ENCODE measurements at regions not wholly inside any gene's neighbourhood (a gene's known extent, or its start where the extent isn't known, plus 50 kb on each side); places are given as distances from the start of the nearest gene placed in this dataset.

DNA sequence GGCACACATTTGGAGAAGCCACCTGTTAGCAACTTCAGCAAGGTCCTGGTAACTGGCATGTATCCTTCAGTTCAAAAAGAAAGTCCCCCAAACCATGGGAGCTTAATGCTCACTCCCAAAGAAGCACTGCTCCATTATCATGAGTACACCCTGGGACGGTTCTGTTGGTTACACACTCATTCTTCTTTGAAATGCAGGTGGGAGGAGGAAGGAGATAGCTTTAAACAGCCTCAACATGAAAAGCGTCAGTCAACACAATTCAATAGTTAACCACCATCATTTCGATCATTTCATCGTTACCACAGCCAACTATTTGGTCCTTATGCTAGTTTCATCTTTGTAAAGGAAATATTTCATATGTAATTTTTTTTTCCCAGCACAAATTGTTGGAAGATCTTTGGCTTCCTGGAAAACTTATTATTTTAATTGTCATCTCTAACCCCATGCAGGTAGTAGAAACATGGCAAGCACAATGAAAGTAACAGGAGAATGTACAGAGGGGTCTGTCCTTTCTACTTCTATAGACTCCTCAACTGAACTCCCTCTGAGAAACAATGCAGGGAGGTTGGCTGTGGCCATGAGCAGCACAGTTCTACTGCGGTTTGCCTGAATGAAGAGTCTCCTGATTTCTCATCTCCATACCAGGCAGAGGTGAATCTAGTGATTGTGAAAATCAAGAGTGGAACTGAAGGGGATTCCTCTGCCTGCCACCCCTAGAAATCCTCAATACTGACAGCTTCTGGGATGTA, 196.4 kb upstream of the FOXN3 start:
- H3K4me3 ChIP-seq (ENCODE audit: low read depth, low read length): no peak overlapping the region

DNA sequence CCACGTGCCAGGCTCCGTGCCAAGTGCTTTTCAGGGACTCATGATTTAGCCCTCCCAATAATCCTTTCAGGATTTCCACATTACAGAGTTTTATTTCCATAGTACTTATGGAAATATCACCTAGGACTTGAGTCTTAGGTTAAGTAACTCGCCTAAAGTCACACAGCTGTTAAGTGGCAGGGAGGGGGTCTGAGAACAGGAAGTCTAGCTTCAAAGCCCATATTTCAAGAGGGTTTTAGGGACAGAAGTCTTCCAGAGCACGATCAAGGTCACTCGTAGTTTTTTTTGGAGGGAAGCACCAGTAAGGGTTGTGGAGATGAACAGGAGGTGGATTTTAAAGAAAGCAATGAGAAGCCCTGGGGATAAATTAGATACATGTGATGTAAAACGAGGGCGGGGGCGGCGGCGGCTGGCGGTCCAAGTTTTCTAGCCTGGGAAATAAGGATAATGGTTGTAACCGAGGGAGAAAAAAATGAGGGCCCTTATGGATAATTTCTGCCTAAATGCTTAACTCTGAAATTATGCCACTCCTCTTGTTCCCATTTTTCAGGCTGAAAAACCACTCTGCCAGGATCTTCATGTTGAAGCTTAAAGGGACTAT, 192.6 kb upstream of the FOXN3 start:
- no peak overlapping the region for H3K4me3 ChIP-seq (ENCODE audit: low read depth, low read length)
- no peak for TF ChIP-seq MYC (IDR thresholded peaks at IDR 0.05; ENCODE audit: low read depth, low read length)
- TF ChIP-seq, protein P1, sequence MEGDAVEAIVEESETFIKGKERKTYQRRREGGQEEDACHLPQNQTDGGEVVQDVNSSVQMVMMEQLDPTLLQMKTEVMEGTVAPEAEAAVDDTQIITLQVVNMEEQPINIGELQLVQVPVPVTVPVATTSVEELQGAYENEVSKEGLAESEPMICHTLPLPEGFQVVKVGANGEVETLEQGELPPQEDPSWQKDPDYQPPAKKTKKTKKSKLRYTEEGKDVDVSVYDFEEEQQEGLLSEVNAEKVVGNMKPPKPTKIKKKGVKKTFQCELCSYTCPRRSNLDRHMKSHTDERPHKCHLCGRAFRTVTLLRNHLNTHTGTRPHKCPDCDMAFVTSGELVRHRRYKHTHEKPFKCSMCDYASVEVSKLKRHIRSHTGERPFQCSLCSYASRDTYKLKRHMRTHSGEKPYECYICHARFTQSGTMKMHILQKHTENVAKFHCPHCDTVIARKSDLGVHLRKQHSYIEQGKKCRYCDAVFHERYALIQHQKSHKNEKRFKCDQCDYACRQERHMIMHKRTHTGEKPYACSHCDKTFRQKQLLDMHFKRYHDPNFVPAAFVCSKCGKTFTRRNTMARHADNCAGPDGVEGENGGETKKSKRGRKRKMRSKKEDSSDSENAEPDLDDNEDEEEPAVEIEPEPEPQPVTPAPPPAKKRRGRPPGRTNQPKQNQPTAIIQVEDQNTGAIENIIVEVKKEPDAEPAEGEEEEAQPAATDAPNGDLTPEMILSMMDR (IDR thresholded peaks at IDR 0.05; ENCODE audit: low read depth, low read length): no peak
- TF ChIP-seq POLR2A (IDR thresholded peaks at IDR 0.05; ENCODE audit: extremely low read depth, insufficient read length): no peak
- TF ChIP-seq, protein P2, sequence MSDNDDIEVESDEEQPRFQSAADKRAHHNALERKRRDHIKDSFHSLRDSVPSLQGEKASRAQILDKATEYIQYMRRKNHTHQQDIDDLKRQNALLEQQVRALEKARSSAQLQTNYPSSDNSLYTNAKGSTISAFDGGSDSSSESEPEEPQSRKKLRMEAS (IDR thresholded peaks at IDR 0.05; ENCODE audit: low read depth, low read length): no peak
- no peak for DNase-seq (ENCODE audit: low read depth)

More for the DNA sequence above, 196.4 kb upstream of the FOXN3 start:
- no peak for DNase-seq (ENCODE audit: low read depth)
- no peak for TF ChIP-seq MYC (IDR thresholded peaks at IDR 0.05; ENCODE audit: low read depth, low read length)
- TF ChIP-seq, protein P1 (IDR thresholded peaks at IDR 0.05; ENCODE audit: low read depth, low read length): no peak
- TF ChIP-seq, protein P2 (IDR thresholded peaks at IDR 0.05; ENCODE audit: low read depth, low read length): no peak
- no peak for TF ChIP-seq POLR2A (IDR thresholded peaks at IDR 0.05; ENCODE audit: extremely low read depth, insufficient read length)

DNA sequence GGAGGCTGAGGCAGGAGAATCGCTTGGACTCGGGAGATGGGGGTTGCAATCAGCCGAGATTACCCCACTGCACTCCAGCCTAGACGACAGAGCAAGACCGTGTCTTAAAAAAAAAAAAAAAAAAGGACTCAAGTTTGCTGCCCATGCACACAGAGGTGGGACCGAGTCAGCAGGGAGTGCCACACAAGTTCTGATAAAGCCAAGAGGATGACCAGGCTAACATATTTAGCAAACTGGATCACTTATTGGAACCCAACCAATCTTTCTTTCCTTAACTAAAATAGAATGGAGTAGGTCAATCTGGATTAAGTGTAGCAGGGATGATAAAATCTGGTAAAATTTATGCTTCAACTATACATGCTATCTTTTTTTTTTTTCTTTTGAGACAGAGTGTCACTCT, 190.4 kb upstream of the FOXN3 start:
- TF ChIP-seq MYC (IDR thresholded peaks at IDR 0.05; ENCODE audit: low read depth, low read length): no peak
- TF ChIP-seq POLR2A (IDR thresholded peaks at IDR 0.05; ENCODE audit: extremely low read depth, insufficient read length): no peak
- TF ChIP-seq, protein P2 (IDR thresholded peaks at IDR 0.05; ENCODE audit: low read depth, low read length): no peak
- TF ChIP-seq, protein P1 (IDR thresholded peaks at IDR 0.05; ENCODE audit: low read depth, low read length): no peak
- no peak overlapping the region for H3K4me3 ChIP-seq (ENCODE audit: low read depth, low read length)
- DNase-seq (ENCODE audit: low read depth): no peak

DNA sequence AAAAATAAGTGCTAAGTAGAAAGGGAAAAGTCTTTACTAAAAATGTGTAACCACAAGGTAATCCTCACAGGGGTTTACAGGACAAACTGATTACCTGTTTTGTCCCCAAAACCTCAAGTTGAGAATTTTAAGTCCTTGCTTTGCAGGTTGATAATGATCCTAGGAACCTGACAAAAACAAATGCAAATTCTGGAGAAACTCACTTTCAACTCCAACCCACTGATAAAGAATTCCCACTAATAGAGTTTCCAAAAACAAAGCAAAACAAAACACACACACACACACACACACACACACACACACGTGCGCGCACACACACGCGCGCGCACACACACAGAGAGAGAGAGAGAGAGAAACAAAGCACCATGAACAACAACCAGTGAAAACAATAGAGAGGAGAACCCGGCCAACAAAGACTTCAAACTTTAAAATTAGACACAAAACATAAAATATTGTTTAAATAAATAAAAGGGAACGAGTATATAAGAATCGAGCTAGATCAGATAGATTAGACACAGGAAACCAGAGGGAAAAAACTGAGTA, 187.0 kb upstream of the FOXN3 start:
- TF ChIP-seq MYC (IDR thresholded peaks at IDR 0.05; ENCODE audit: low read depth, low read length): no peak
- TF ChIP-seq, protein P2 (IDR thresholded peaks at IDR 0.05; ENCODE audit: low read depth, low read length): no peak
- TF ChIP-seq, protein P1 (IDR thresholded peaks at IDR 0.05; ENCODE audit: low read depth, low read length): no peak
- TF ChIP-seq POLR2A (IDR thresholded peaks at IDR 0.05; ENCODE audit: extremely low read depth, insufficient read length): no peak
- DNase-seq (ENCODE audit: low read depth): no peak

DNA sequence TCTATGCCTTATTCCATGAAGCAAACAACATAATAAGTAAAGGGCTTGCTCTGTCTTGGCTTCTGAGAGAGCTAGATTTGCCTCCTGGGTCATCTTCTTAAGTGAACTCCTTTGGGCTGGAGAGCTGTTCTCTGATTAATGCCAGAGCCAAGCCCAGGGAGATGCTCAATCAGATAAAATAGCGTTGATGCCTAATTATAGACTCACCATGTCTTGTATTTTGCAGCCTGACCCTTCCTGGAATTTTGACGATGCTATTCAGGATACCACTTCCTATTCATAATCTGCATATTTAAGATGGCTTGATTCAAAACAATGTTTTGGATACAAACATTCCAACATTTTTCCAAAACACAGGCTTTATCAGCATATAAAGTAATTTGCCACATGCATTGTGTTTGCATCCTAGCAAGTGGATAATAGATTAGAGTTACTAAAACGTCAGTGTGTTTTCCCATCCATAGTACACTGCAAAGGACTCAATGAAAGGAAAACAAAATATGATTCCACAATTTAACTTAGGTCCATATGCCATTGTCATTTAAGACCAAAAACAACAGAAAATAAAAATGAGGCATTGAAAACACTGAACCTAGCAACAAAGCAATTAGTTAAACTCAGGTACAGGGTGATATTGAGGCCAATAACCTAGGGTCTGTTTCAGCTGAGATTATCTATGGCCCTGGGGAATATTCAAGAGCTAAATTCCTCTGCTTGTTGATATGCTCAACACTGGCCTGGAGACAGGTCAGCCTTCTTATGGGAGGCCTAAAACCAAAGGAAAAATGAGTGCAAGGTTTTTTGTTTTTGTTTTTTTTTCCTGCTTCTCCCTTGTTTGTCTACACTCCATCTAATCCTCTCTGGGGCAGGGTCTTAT, 184.2 kb upstream of the FOXN3 start:
- H3K4me3 ChIP-seq (ENCODE audit: low read depth, low read length): no peak overlapping the region
- DNase-seq (ENCODE audit: low read depth): no peak
- TF ChIP-seq MYC (IDR thresholded peaks at IDR 0.05; ENCODE audit: low read depth, low read length) (no peak), POLR2A (IDR thresholded peaks at IDR 0.05; ENCODE audit: extremely low read depth, insufficient read length) (no peak)
- TF ChIP-seq, protein P2 (IDR thresholded peaks at IDR 0.05; ENCODE audit: low read depth, low read length): no peak
- TF ChIP-seq, protein P1 (IDR thresholded peaks at IDR 0.05; ENCODE audit: low read depth, low read length): no peak

More for the DNA sequence above, 187.0 kb upstream of the FOXN3 start:
- no peak overlapping the region for H3K4me3 ChIP-seq (ENCODE audit: low read depth, low read length)

Data from NB4 (cell line).